Transverse colon (tissue), 4 donors: ENCODE measurements at regions not wholly inside any gene's neighbourhood (a gene's known extent, or its start where the extent isn't known, plus 50 kb on each side); places are given as distances from the start of the nearest gene placed in this dataset.

Source experiments
- DNase-seq: peaks from one replicate; pipeline ENCODE4 v3.0.0-alpha.2; 2019
- H3K27ac ChIP-seq, 4 donors: fragments of 200-600 bp; sonication (generic); 2 replicates each; pipeline ENCODE4 v1.5.1; 2016 to 2018; ENCODE audit warnings: inconsistent platforms in 4 of 4
- H3K27me3 ChIP-seq: fragments of 200-600 bp; sonication (generic); 2 replicates; pipeline ENCODE4 v1.5.1; 2017; ENCODE audit warnings: inconsistent platforms
- H3K36me3 ChIP-seq, 4 donors: fragments of 200-600 bp; sonication (generic); 2 replicates each; pipeline ENCODE4 v1.5.1; 2017 to 2019; ENCODE audit warnings: inconsistent platforms in 4 of 4
- H3K4me1 ChIP-seq, 4 donors: fragments of 200-600 bp; sonication (generic); 2 replicates each; pipeline ENCODE4 v1.5.1; 2017 to 2020; ENCODE audit warnings: inconsistent platforms in 4 of 4
- H3K4me3 ChIP-seq, 4 donors: fragments of 200-600 bp; sonication (generic); 1 replicate in 1 of 4; 2 replicates in 3 of 4; pipeline versions ENCODE4 v1.5.1 to v1.6.1; 2017 to 2019; ENCODE audit warnings: inconsistent platforms in 4 of 4
- H3K9me3 ChIP-seq, 2 donors: fragments of 200-600 bp; sonication (generic); 2 replicates each; pipeline ENCODE4 v1.5.1; 2017 to 2019; ENCODE audit warnings: inconsistent platforms in 2 of 2
- CTCF ChIP-seq, 5 experiments: fragments of 200-600 bp in 3 of 5; fragments of 450-650 bp in 2 of 5; sonication (generic) in 3 of 5; IDR thresholded peaks; 1 replicate in 2 of 5; 2 replicates in 3 of 5; pipeline ENCODE4 v1.5.1; 2016 to 2017; ENCODE audit warnings: antibody characterized with exemption in 5 of 5, inconsistent platforms in 3 of 5, mild to moderate bottlenecking in 2 of 5, moderate library complexity in 1 of 5
- EP300 ChIP-seq: sonication (generic); formaldehyde crosslinking; IDR thresholded peaks from one replicate; pipeline ENCODE4 v1.6.1; 2017; ENCODE audit warnings: antibody characterized with exemption, low read depth
- POLR2A ChIP-seq: fragments of 450-650 bp; IDR thresholded peaks from one replicate; pipeline ENCODE4 v1.6.1; 2016; ENCODE audit warnings: antibody characterized with exemption, mild to moderate bottlenecking, moderate library complexity
- POLR2AphosphoS5 ChIP-seq, 3 donors: sonication (generic); formaldehyde crosslinking; IDR thresholded peaks; one replicate each; pipeline ENCODE4 v1.6.1; 2016; ENCODE audit warnings: antibody characterized with exemption in 3 of 3
- WGBS, 2 donors: methylation state at CpG; one replicate each; pipeline ENCODE4 v1.1.5; 2018; ENCODE audit warnings: low coverage in 1 of 2; 5-methylcytosine and 5-hydroxymethylcytosine counted together
- in situ Hi-C, 4 donors: fragments of 200-750 bp; cut with MboI; loops; one replicate each; pipeline versions ENCODE4 v1.15.0 to v1.15.1; 2017; ENCODE audit warnings: low sequenced_read_pairs in 3 of 4, low pct_ligation_motif_present in 1 of 4, low pct_unique_long_range_greater_than_20kb in 1 of 4
- intact Hi-C: fragments of 100-400 bp; cut with DNase I; formaldehyde crosslinking; loops from one replicate; pipeline ENCODE4 v1.15.1; 2023; ENCODE audit warnings: low total_unique reads

- H3K4me1 ChIP-seq, result peaks cover 0 to 9% (median 0%) of the 10 kb centered on the region in 4 donors
- no peaks in the 10 kb centered on the region for H3K27me3 ChIP-seq
- DNase-seq, result no peak
- no peak overlapping the region for H3K4me3 ChIP-seq
- H3K9me3 ChIP-seq, result no peaks in the 10 kb centered on the region
- TF ChIP-seq CTCF (IDR thresholded peaks at IDR 0.05) (no peak), POLR2AphosphoS5 (IDR thresholded peaks at IDR 0.05) (no peak), POLR2A (no peak), EP300 (no peak)
- in situ Hi-C loops, result no loop called here
- 88 to 93% methylated on average over 5 to 9 of the region's 9 CpGs for WGBS, 2 donors
- intact Hi-C loops, result no loop called here
- no peak overlapping the region for H3K27ac ChIP-seq
- H3K36me3 ChIP-seq, result no peaks in the 10 kb centered on the region
Observed at GRCh38 chr6:43934803-43935602, 165.0 kb downstream of the VEGFA start.

- no peaks in the 10 kb centered on the region for H3K36me3 ChIP-seq
- TF ChIP-seq POLR2A, result no peak
- no peak overlapping the region for H3K27ac ChIP-seq
- in situ Hi-C loops, result no loop called here
- no peaks in the 10 kb centered on the region for H3K9me3 ChIP-seq
- WGBS, 2 donors, result 92 to 93% methylated on average over 2 to 4 of the region's 4 CpGs
- H3K4me1 ChIP-seq, result peaks cover 0 to 9% (median 0%) of the 10 kb centered on the region in 4 donors
- DNase-seq, result no peak
- intact Hi-C loops, result no loop called here
- no peak overlapping the region for H3K4me3 ChIP-seq
- H3K27me3 ChIP-seq, result no peaks in the 10 kb centered on the region
Observed at GRCh38 chr6:43934183-43934802, 164.3 kb downstream of the VEGFA start.

- no peak for TF ChIP-seq POLR2A
- no peak for TF ChIP-seq POLR2AphosphoS5 (IDR thresholded peaks at IDR 0.05)
- no peaks in the 10 kb centered on the region for H3K27me3 ChIP-seq
- 72% methylated on average over 19 of the region's 19 CpGs; no CpG with 5 or more reads in 1 of the 2 donors for WGBS, 2 donors
- intact Hi-C loops (no loop called here), in situ Hi-C loops (no loop called here)
- H3K36me3 ChIP-seq, result no peaks in the 10 kb centered on the region
- no peak overlapping the region for H3K4me3 ChIP-seq
- no peak for DNase-seq
- H3K4me1 ChIP-seq, result peaks cover 0 to 9% (median 3%) of the 10 kb centered on the region in 4 donors
- no peaks in the 10 kb centered on the region for H3K9me3 ChIP-seq
- H3K27ac ChIP-seq, result no peak overlapping the region
Observed at GRCh38 chr6:43933148-43933885, 163.3 kb downstream of the VEGFA start.

- no peak overlapping the region for H3K27ac ChIP-seq
- H3K27me3 ChIP-seq, result no peaks in the 10 kb centered on the region
- TF ChIP-seq POLR2AphosphoS5 (IDR thresholded peaks at IDR 0.05), result no peak
- no peak for TF ChIP-seq POLR2A
- TF ChIP-seq EP300, result no peak
- no peak for TF ChIP-seq CTCF (IDR thresholded peaks at IDR 0.05)
- no peaks in the 10 kb centered on the region for H3K9me3 ChIP-seq
- intact Hi-C loops (no loop called here), in situ Hi-C loops (no loop called here)
- 77 to 86% methylated on average over 3 to 13 of the region's 13 CpGs for WGBS, 2 donors
- H3K4me1 ChIP-seq, result peaks cover 0 to 11% (median 9%) of the 10 kb centered on the region in 4 donors
- no peak overlapping the region for H3K4me3 ChIP-seq
- no peak for DNase-seq
- H3K36me3 ChIP-seq, result no peaks in the 10 kb centered on the region
Observed at GRCh38 chr6:43932259-43933147, 162.5 kb downstream of the VEGFA start.
